BJ (cell line): ENCODE measurements at regions not wholly inside any gene's neighbourhood (a gene's known extent, or its start where the extent isn't known, plus 50 kb on each side); places are given as distances from the start of the nearest gene placed in this dataset.

Experiments used
- CTCF ChIA-PET: fragments of 350-600 bp; formaldehyde crosslinking; extraction: SDS; loops from one replicate; lab custom pipeline; 2021; ENCODE audit warnings: antibody characterized with exemption, inconsistent platforms; lab: Yijun Ruan, JAX
- POLR2A ChIA-PET: fragments of 300-600 bp; sonication (Branson Sonifier 250); formaldehyde crosslinking; extraction: SDS; loops from one replicate; lab custom pipeline; 2021; ENCODE audit warnings: antibody characterized with exemption; lab: Charles Lee
- DNase-seq: peaks from one replicate; pipeline ENCODE4 v3.0.0-alpha.2; 2011; ENCODE audit warnings: low read depth
- H3K27me3 ChIP-seq: 2 replicates; pipeline ENCODE4 v1.6.0; 2011; ENCODE audit warnings: low read length; ENCODE audit not compliant: control insufficient read depth, insufficient read depth
- H3K36me3 ChIP-seq: 2 replicates; pipeline ENCODE4 v1.5.1; 2011; ENCODE audit warnings: low read length; ENCODE audit not compliant: control insufficient read depth, insufficient read depth
- H3K4me3 ChIP-seq: 2 replicates; pipeline ENCODE4 v1.5.1; 2011; ENCODE audit warnings: low read depth, mild to moderate bottlenecking, control low read depth, low read length
- CTCF ChIP-seq: IDR thresholded peaks from 2 replicates; pipeline ENCODE4 v1.5.1; 2011; ENCODE audit warnings: low read depth, mild to moderate bottlenecking, control low read depth, inconsistent platforms, low read length, moderate library complexity; ENCODE audit not compliant: insufficient read depth

- Histone ChIP-seq H3K36me3 (no peaks in the 10 kb centered on the region), H3K27me3 (peaks cover 4% of the 10 kb centered on the region), H3K4me3 (no peak overlapping the region)
- ChIA-PET CTCF (no interaction called here), POLR2A (no interaction called here)
- no peak for DNase-seq
- no peak for TF ChIP-seq CTCF
These were observed 60.3 kb upstream of the IQSEC1 start for GRCh38 chr3:13133471-13133981.

- ChIA-PET CTCF (interaction anchor here (1.0 kb wide), 1 partner anchor 27 kb away, joined by 3 read pairs; no protein-coding TSS in a partner anchor), POLR2A (no interaction called here)
- Histone ChIP-seq H3K36me3 (no peaks in the 10 kb centered on the region), H3K4me3 (no peak overlapping the region), H3K27me3 (peaks cover 4% of the 10 kb centered on the region)
- DNase-seq = no peak
- TF ChIP-seq CTCF = no peak
These were observed 59.6 kb upstream of the IQSEC1 start for GRCh38 chr3:13132731-13133410.

GRCh38 chr3:13132281-13132680, 59.1 kb upstream of the IQSEC1 start:
- Histone ChIP-seq H3K4me3 (no peak overlapping the region), H3K27me3 (peaks cover 4% of the 10 kb centered on the region), H3K36me3 (no peaks in the 10 kb centered on the region)
- CTCF ChIA-PET = interaction anchor here (1.0 kb wide), 1 partner anchor 26 kb away, joined by 3 read pairs; no protein-coding TSS in a partner anchor
- TF ChIP-seq CTCF = no peak
- DNase-seq = no peak
- POLR2A ChIA-PET = no interaction called here

- DNase-seq = no peak
- ChIA-PET CTCF (no interaction called here), POLR2A (no interaction called here)
- peaks cover 4% of the 10 kb centered on the region; the same call in 1 of the 2 replicates for H3K27me3 ChIP-seq
- H3K36me3 ChIP-seq = no peaks in the 10 kb centered on the region
- TF ChIP-seq CTCF = no peak
- no peak overlapping the region for H3K4me3 ChIP-seq
These were observed 57.4 kb upstream of the IQSEC1 start for GRCh38 chr3:13130464-13131193.
